ENCODE measurements at regions not wholly inside any gene's neighbourhood (a gene's known extent, or its start where the extent isn't known, plus 50 kb on each side); places are given as distances from the start of the nearest gene placed in this dataset.
"Not testable (repeated sequence)": the region's sequence is repeated elsewhere in the genome, so short reads cannot be mapped to it uniquely, and the experiment has no call there.

DNA sequence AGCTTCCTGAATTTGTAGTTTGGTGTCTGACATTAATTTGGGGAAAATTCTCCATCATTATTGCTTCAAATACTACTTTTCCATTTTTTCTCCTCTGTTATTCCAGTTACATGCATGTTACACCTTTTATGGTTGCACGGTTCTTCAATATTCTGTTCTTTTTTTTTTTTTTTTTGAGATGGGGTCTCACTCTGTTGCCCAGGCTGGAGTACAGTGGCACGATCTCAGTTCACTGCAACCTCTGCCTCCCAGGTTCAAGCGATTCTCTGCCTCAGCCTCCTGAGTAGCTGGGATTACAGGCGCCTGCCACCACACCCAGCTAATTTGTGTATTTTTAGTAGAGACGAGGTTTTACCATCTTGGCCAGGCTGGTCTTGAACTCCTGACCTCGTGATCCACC lies 109.4 kb upstream of the XIST start:
- intact Hi-C loops (cut with micrococcal nuclease); H3K9me3 Mint-ChIP-seq; H3K4me1 Mint-ChIP-seq (ENCODE audit: low read depth): not testable (repeated sequence)

DNA sequence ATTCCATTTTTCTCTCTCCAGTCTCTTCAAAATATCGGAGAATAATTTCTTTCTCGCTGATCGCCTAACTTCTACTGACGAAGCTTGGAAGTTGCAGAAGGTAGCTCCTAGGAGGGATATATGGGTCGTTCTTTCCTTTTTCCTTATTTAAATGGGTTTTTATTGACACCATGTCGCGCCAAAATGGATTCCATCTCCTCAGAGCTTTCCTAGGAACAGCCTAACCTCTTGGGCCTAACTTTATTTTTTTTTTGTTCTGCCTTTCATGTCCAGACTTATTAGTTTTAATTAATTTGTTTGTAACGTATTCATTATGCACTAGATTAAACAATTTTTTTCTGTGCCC lies 92.0 kb upstream of the XIST start:
- Mint-ChIP-seq H3K27me3 (ENCODE audit: insufficient read depth) (no peaks in the 10 kb centered on the region), H3K9me3 (no peaks in the 10 kb centered on the region), H3K4me1 (ENCODE audit: low read depth) (peaks cover 7% of the 10 kb centered on the region), H3K36me3 (ENCODE audit: low read depth) (peaks cover 18% of the 10 kb centered on the region), H3K27ac (peak overlapping the region; percentile 89), H3K4me3 (peak overlapping the region; percentile 96)
- intact Hi-C loops (cut with micrococcal nuclease) = loop anchor here (1.0 to 10.0 kb wide), 6 partner anchors 33 to 730 kb away; partner anchors contain the start of genes CHIC1, NAP1L2 and RLIM
- DNase-seq (ENCODE audit: low spot score) = no peak

More for the DNA sequence above, 109.4 kb upstream of the XIST start:
- DNase-seq (ENCODE audit: low spot score); H3K27me3 Mint-ChIP-seq (ENCODE audit: insufficient read depth); H3K36me3 Mint-ChIP-seq (ENCODE audit: low read depth); H3K4me3 Mint-ChIP-seq; H3K27ac Mint-ChIP-seq: not testable (repeated sequence)

DNA sequence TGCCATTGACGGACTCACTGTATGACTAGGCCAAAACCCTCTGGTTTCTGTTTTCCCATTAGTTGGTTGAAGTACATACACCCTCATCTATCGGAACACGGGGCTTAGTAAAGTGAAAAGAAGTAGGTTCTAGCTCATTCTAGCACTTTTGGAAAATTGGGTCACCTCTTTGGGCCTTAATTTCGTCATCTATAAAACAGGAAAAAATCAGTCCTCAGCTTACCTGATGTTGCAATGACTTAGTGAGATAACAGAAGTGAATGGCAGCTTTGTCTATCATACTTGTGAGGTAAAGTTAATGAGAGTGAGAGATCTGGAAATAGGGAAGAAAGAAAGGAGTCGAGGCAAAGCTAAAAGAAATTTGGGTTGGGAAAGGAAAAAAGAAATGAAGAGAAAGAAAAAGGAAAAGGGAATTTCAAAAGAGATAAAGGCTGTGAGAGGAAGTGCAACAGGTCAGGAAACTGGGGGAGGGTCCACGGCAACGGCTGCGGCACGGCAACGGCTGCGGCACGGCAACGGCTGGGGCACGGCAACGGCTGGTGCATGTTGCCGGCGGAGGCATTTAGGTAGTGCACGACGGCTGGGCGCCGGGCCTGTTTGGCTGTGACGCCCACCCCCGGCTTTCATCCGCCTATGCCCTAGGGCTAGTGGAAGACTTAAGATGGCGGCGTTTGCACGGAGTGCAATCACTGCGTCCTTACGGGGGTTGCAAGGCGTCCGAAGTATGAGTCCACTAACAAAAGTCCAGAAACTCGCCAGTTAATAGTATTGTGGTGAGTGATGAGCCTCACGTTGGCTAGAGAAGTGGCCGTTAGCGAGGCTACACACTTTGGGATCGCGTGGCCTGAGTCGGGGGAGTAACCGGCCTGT lies 91.4 kb upstream of the XIST start:
- intact Hi-C loops (cut with micrococcal nuclease) = loop anchor here (1.0 to 10.0 kb wide), 6 partner anchors 33 to 729 kb away; partner anchors contain the start of genes CHIC1, NAP1L2 and RLIM
- Mint-ChIP-seq H3K36me3 (ENCODE audit: low read depth) (peaks cover 14% of the 10 kb centered on the region), H3K27ac (peak overlapping the region; percentile 89), H3K27me3 (ENCODE audit: insufficient read depth) (no peaks in the 10 kb centered on the region), H3K4me3 (peak overlapping the region; percentile 96), H3K4me1 (ENCODE audit: low read depth) (peaks cover 7% of the 10 kb centered on the region), H3K9me3 (no peaks in the 10 kb centered on the region)
- peak; percentile 78 for DNase-seq (ENCODE audit: low spot score)

DNA sequence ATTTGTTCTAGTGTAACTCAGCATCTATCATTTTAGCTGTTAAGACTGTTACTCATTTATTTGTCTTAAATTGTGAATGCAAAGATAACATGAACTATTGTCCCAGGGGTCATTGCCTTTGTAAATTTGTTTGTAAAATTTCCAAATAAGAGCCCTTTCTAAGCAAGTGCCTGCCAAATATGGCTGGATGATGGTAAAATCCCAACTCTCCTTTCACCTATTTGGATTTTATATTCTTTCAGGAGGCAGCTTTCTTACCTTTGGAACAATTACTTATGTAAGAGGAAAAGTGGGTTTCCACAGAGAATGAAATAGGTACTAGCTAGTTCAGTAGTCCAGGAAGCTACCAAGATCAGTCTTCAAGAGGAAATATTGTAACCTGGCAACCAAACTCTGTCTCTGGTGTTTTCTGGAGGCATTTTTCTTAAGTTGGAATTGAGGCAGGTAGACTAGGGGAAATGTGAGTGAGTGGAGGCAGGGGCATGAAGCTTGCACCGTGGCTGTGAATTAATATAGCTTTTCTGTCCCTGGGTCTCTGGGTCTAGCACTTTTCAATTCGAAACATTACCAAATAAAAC lies 88.5 kb upstream of the XIST start:
- intact Hi-C loops (cut with micrococcal nuclease) = loop anchor here (5.0 to 10.0 kb wide), 2 partner anchors 76 to 726 kb away; partner anchors contain the start of gene NAP1L2
- Mint-ChIP-seq H3K27me3 (ENCODE audit: insufficient read depth) (no peaks in the 10 kb centered on the region), H3K27ac (no peak overlapping the region), H3K4me1 (ENCODE audit: low read depth) (peaks cover 7% of the 10 kb centered on the region), H3K9me3 (no peaks in the 10 kb centered on the region), H3K4me3 (no peak overlapping the region), H3K36me3 (ENCODE audit: low read depth) (peaks cover 8% of the 10 kb centered on the region)
- DNase-seq (ENCODE audit: low spot score) = no peak

- H3K9me3 Mint-ChIP-seq; DNase-seq (ENCODE audit: low spot score); intact Hi-C loops (cut with micrococcal nuclease); H3K4me1 Mint-ChIP-seq (ENCODE audit: low read depth); H3K27me3 Mint-ChIP-seq (ENCODE audit: insufficient read depth); H3K36me3 Mint-ChIP-seq (ENCODE audit: low read depth); H3K4me3 Mint-ChIP-seq; H3K27ac Mint-ChIP-seq: not testable (repeated sequence)
These were observed 85.3 kb upstream of the XIST start for GRCh38 chrX:73937843-73938242.

DNA sequence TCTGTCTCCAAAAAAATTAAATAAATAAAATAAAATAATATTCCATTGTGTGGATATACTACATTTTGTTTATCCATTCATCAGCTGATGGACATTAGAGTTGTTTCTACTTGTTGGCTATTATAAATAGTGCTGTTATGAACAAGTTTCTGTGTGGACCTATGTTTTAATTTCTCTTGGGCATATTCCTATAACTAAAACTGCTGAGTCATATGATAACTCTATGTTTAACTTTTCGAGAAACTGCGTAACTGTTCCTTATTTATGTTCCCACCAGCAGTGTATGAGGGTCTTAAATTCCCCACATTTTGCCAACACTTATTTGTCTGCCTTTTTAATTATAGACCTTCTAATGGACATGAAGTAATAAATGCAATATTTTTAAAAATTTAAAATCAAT lies 80.0 kb upstream of the XIST start:
- no peaks in the 10 kb centered on the region for H3K36me3 Mint-ChIP-seq (ENCODE audit: low read depth)
- intact Hi-C loops (cut with micrococcal nuclease) = no loop called here
- no peak overlapping the region for H3K27ac Mint-ChIP-seq
- H3K4me3 Mint-ChIP-seq = no peak overlapping the region
- no peaks in the 10 kb centered on the region for H3K27me3 Mint-ChIP-seq (ENCODE audit: insufficient read depth)
- no peaks in the 10 kb centered on the region for H3K4me1 Mint-ChIP-seq (ENCODE audit: low read depth)
- DNase-seq (ENCODE audit: low spot score) = no peak
- H3K9me3 Mint-ChIP-seq = no peaks in the 10 kb centered on the region

DNA sequence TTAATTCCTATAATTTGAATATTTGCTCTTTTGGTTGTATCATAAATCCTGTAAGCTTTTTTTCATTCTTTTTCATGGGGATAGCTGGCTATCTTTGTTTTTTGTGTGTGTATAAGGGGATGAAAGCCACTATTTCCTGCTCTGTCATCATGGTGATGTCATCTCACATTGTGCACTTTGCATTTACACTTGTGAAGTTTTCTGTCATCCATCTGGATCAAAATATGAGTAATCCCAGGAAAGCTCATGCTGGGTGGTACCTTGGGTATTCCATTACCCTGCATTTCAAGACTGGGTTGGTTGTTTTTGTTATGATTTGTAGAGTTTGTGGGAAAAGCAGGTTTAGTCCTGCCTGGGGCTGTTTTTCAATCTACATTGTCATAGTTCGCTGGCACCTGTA lies 77.8 kb upstream of the XIST start:
- intact Hi-C loops (cut with micrococcal nuclease) = no loop called here
- no peak for DNase-seq (ENCODE audit: low spot score)
- Mint-ChIP-seq H3K4me3 (no peak overlapping the region), H3K27me3 (ENCODE audit: insufficient read depth) (no peaks in the 10 kb centered on the region), H3K9me3 (no peaks in the 10 kb centered on the region), H3K4me1 (ENCODE audit: low read depth) (no peaks in the 10 kb centered on the region), H3K27ac (no peak overlapping the region), H3K36me3 (ENCODE audit: low read depth) (no peaks in the 10 kb centered on the region)

DNA sequence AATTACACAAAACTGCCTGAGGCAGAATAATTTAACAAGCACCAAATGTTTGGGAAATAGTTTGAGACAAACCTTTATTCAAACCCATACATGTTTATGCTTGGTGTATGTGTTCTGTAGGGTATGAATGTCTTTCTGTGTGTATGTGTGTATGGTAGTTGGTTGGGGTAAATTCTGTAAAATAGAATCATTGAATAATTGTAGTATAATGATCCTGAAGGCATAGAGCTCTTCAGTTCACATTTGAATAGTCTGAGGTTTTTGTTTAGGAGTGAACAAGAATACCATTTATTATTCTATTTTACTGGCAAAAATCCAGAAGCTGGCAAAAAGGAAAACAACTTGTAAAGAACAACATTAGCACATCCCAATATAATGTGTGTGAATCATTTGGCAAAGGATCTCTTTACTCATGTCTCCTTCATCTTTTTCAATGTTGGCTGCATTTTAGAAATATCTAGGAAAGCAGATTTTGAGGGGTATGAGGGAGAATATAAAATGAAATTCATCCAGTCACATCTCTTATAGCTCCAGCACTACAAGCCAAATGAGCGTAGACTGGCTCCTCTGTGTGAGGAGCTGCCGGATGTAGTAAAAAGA lies 70.4 kb upstream of the XIST start:
- Mint-ChIP-seq H3K4me3 (no peak overlapping the region), H3K27ac (no peak overlapping the region), H3K9me3 (no peaks in the 10 kb centered on the region), H3K36me3 (ENCODE audit: low read depth) (no peaks in the 10 kb centered on the region), H3K4me1 (ENCODE audit: low read depth) (no peaks in the 10 kb centered on the region), H3K27me3 (ENCODE audit: insufficient read depth) (no peaks in the 10 kb centered on the region)
- DNase-seq (ENCODE audit: low spot score) = no peak
- intact Hi-C loops (cut with micrococcal nuclease) = no loop called here

DNA sequence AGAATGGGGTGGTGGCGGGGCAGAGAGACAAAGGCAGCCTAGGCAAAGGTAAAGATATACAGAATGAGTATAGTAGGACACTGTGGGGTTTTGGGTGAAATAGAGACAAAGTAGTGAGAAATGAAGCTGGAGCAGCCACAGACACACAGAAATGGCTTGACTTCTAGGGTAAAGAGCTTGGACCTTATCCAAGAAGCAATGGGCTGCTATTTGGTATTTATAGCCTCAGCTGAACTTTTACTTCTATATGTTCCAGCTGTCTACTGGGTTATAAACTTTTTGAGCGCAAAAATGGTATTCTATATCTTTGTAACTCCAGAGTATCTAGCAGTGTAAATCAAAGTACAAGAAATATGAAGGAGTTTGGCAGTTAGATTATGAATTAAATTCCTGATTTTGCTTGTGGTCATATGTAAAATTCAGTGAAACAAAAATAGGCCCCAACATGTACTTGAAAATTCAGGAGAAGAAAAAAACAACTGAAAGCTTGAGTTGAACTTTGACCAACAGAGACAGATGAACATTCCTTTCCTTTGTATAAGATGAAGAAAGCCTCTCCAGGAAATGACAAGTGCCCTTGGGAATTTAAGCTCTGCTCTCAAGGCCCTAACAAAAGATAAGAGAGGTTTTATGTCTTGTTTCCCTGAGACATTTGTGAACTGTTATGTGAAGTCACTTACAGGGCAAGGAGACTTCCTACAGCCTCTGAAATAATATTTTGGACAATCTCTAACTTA lies 64.6 kb upstream of the XIST start:
- H3K9me3 Mint-ChIP-seq = no peaks in the 10 kb centered on the region
- H3K36me3 Mint-ChIP-seq (ENCODE audit: low read depth) = no peaks in the 10 kb centered on the region
- no peaks in the 10 kb centered on the region for H3K4me1 Mint-ChIP-seq (ENCODE audit: low read depth)
- no peaks in the 10 kb centered on the region for H3K27me3 Mint-ChIP-seq (ENCODE audit: insufficient read depth)
- no peak overlapping the region for H3K27ac Mint-ChIP-seq
- no peak for DNase-seq (ENCODE audit: low spot score)
- intact Hi-C loops (cut with micrococcal nuclease) = no loop called here
- H3K4me3 Mint-ChIP-seq = no peak overlapping the region

DNA sequence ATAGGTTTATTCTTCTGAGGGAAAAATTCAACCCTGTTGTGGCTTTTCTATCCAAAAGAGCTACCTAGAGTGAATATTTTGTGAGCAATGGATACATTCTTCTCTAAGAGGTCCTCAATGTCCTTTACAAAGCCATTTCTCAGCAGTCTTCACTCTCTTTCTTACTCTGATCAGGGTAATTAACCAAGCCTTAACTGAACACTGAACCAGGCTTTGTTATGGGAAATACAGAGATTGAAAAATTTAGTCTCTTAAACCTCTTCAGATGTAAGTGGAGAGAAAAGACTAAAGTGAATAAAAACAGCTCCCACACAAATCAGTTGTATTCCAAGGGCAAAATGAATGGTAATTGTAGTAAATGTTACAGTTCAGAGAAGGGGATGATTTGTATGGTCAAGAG lies 64.0 kb upstream of the XIST start:
- intact Hi-C loops (cut with micrococcal nuclease) = no loop called here
- Mint-ChIP-seq H3K4me1 (ENCODE audit: low read depth) (no peaks in the 10 kb centered on the region), H3K36me3 (ENCODE audit: low read depth) (no peaks in the 10 kb centered on the region), H3K27ac (no peak overlapping the region), H3K9me3 (peaks cover under 1% of the 10 kb centered on the region), H3K27me3 (ENCODE audit: insufficient read depth) (no peaks in the 10 kb centered on the region), H3K4me3 (no peak overlapping the region)
- no peak for DNase-seq (ENCODE audit: low spot score)

- H3K4me1 Mint-ChIP-seq (ENCODE audit: low read depth); H3K27ac Mint-ChIP-seq; intact Hi-C loops (cut with micrococcal nuclease); H3K36me3 Mint-ChIP-seq (ENCODE audit: low read depth); H3K4me3 Mint-ChIP-seq; H3K27me3 Mint-ChIP-seq (ENCODE audit: insufficient read depth); DNase-seq (ENCODE audit: low spot score); H3K9me3 Mint-ChIP-seq: not testable (repeated sequence)
These were observed 62.3 kb upstream of the XIST start for GRCh38 chrX:73914792-73915191.

DNA sequence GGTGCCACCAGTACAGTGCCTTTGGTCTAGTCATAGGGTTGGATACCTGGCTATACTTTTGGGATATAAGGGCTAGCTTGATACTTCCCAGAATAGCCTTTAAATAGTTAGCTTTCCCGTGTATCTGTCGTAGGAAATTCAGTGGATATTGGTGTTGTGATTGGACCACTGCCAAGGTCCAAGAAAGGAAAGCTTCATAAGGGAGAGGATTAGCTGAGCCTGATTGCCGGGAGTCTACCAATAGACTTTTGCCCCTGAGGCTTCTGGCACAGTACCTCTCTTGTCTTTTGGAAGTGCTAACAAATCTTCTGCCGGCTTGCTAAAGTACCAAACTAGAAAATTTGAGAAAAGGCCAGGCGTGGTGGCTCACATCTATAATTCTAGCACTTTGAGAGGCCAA lies 61.1 kb upstream of the XIST start:
- Mint-ChIP-seq H3K27ac (no peak overlapping the region), H3K4me3 (no peak overlapping the region), H3K4me1 (ENCODE audit: low read depth) (no peaks in the 10 kb centered on the region), H3K9me3 (peaks cover 4% of the 10 kb centered on the region), H3K36me3 (ENCODE audit: low read depth) (no peaks in the 10 kb centered on the region), H3K27me3 (ENCODE audit: insufficient read depth) (no peaks in the 10 kb centered on the region)
- DNase-seq (ENCODE audit: low spot score) = no peak
- intact Hi-C loops (cut with micrococcal nuclease) = no loop called here

GRCh38 chrX:73911946-73912345 lies 59.4 kb upstream of the XIST start:
- intact Hi-C loops (cut with micrococcal nuclease) = not testable (repeated sequence)

More at GRCh38 chrX:73911946-73912345, 59.4 kb upstream of the XIST start:
- not testable (repeated sequence) for H3K9me3 Mint-ChIP-seq; H3K27ac Mint-ChIP-seq; DNase-seq (ENCODE audit: low spot score); H3K27me3 Mint-ChIP-seq (ENCODE audit: insufficient read depth); H3K4me3 Mint-ChIP-seq; H3K4me1 Mint-ChIP-seq (ENCODE audit: low read depth); H3K36me3 Mint-ChIP-seq (ENCODE audit: low read depth)
